Retinal pigment epithelial cell (primary cell): ENCODE measurements at regions not wholly inside any gene's neighbourhood (a gene's known extent, or its start where the extent isn't known, plus 50 kb on each side); places are given as distances from the start of the nearest gene placed in this dataset.
"Not testable (repeated sequence)": the region's sequence is repeated elsewhere in the genome, so short reads cannot be mapped to it uniquely, and the experiment has no call there.

Source experiments
- DNase-seq: peaks from one replicate; pipeline ENCODE4 v3.0.0-alpha.2; 2010; ENCODE audit warnings: low read depth
- H3K4me3 ChIP-seq: 2 replicates; pipeline ENCODE4 v1.5.1; 2011; ENCODE audit warnings: mild to moderate bottlenecking, low read length, control low read depth, moderate library complexity
- CTCF ChIP-seq: conservative IDR thresholded peaks from 2 replicates; pipeline ENCODE4 v1.5.1; 2011; ENCODE audit warnings: low read depth, low read length, control low read depth, inconsistent platforms

- TF ChIP-seq CTCF: no peak
- no peak for DNase-seq
- H3K4me3 ChIP-seq: no peak overlapping the region
These were observed 417.8 kb upstream of the LCORL start for GRCh38 chr4:18439311-18439710.

GRCh38 chr4:18435781-18436180 lies 414.2 kb upstream of the LCORL start:
- DNase-seq: no peak
- TF ChIP-seq CTCF: no peak
- H3K4me3 ChIP-seq: no peak overlapping the region

GRCh38 chr4:18422685-18423084 lies 401.1 kb upstream of the LCORL start:
- H3K4me3 ChIP-seq: no peak overlapping the region

GRCh38 chr4:18421519-18421918 lies 400.0 kb upstream of the LCORL start:
- no peak overlapping the region for H3K4me3 ChIP-seq
- no peak for TF ChIP-seq CTCF
- DNase-seq: no peak

More at GRCh38 chr4:18422685-18423084, 401.1 kb upstream of the LCORL start:
- no peak for TF ChIP-seq CTCF
- DNase-seq: no peak

GRCh38 chr4:18419780-18420179 lies 398.2 kb upstream of the LCORL start:
- no peak for DNase-seq
- no peak for TF ChIP-seq CTCF
- no peak overlapping the region for H3K4me3 ChIP-seq

GRCh38 chr4:18418195-18418898 lies 396.8 kb upstream of the LCORL start:
- H3K4me3 ChIP-seq: not testable (repeated sequence)

GRCh38 chr4:18417651-18418050 lies 396.1 kb upstream of the LCORL start:
- DNase-seq, H3K4me3 ChIP-seq: not testable (repeated sequence)

More at GRCh38 chr4:18418195-18418898, 396.8 kb upstream of the LCORL start:
- DNase-seq: not testable (repeated sequence)

GRCh38 chr4:18406264-18406663 lies 384.7 kb upstream of the LCORL start:
- no peak overlapping the region for H3K4me3 ChIP-seq
- no peak for TF ChIP-seq CTCF
- DNase-seq: no peak
